NOMO-1 treated with dmso at 0.1 percent for 144 hours (cell line): ENCODE measurements at regions not wholly inside any gene's neighbourhood (a gene's known extent, or its start where the extent isn't known, plus 50 kb on each side); places are given as distances from the start of the nearest gene placed in this dataset.
"Not testable (repeated sequence)": the region's sequence is repeated elsewhere in the genome, so short reads cannot be mapped to it uniquely, and the experiment has no call there.

Experiments
- DNase-seq: peaks from one replicate; lab custom pipeline; 2025; ENCODE audit not compliant: unreplicated experiment; lab: John Stamatoyannopoulos, UW

GRCh38 chr16:8075271-8075670 lies 515.0 kb downstream of the TMEM114 start:
- DNase-seq = no peak

- no peak for DNase-seq
Measured at GRCh38 chr16:8070506-8070905, 519.8 kb downstream of the TMEM114 start.

GRCh38 chr16:8068225-8068624 lies 522.1 kb downstream of the TMEM114 start:
- not testable (repeated sequence) for DNase-seq

GRCh38 chr16:8063159-8063558 lies 527.2 kb downstream of the TMEM114 start:
- DNase-seq = no peak

GRCh38 chr16:8062677-8063076 lies 527.6 kb downstream of the TMEM114 start:
- DNase-seq = no peak

GRCh38 chr16:8055761-8056160 lies 534.5 kb downstream of the TMEM114 start:
- DNase-seq = no peak

- no peak for DNase-seq
Measured at GRCh38 chr16:8053437-8053836, 536.9 kb downstream of the TMEM114 start.

GRCh38 chr16:8048433-8048832 lies 541.9 kb downstream of the TMEM114 start:
- no peak for DNase-seq

GRCh38 chr16:8047736-8048135 lies 542.6 kb downstream of the TMEM114 start:
- DNase-seq = no peak

- no peak for DNase-seq
Measured at GRCh38 chr16:8044796-8045195, 545.5 kb downstream of the TMEM114 start.

GRCh38 chr16:8032406-8032805 lies 557.9 kb downstream of the TMEM114 start:
- DNase-seq = no peak

GRCh38 chr16:8030004-8030403 lies 560.3 kb downstream of the TMEM114 start:
- DNase-seq = not testable (repeated sequence)

- DNase-seq = no peak
Measured at GRCh38 chr16:8026450-8026849, 563.9 kb downstream of the TMEM114 start.

- DNase-seq = no peak
Measured at GRCh38 chr16:8023326-8023725, 567.0 kb downstream of the TMEM114 start.

- no peak for DNase-seq
Measured at GRCh38 chr16:8005096-8005860, 585.0 kb downstream of the TMEM114 start.

- no peak for DNase-seq
Measured at GRCh38 chr16:7998789-7999453, 591.4 kb downstream of the TMEM114 start.

- no peak for DNase-seq
Measured at GRCh38 chr16:7997966-7998365, 592.3 kb downstream of the TMEM114 start.

- DNase-seq = no peak
Measured at GRCh38 chr16:7992616-7993015, 597.7 kb downstream of the TMEM114 start.

- no peak for DNase-seq
Measured at GRCh38 chr16:7990626-7991260, 599.6 kb downstream of the TMEM114 start.

GRCh38 chr16:7983676-7984075 lies 606.6 kb downstream of the TMEM114 start:
- DNase-seq = no peak

- DNase-seq = no peak
Measured at GRCh38 chr16:7980133-7980483, 610.2 kb downstream of the TMEM114 start.

GRCh38 chr16:7979448-7980132 lies 610.7 kb downstream of the TMEM114 start:
- DNase-seq = no peak
